SK-N-MC (cell line): ENCODE measurements at regions not wholly inside any gene's neighbourhood (a gene's known extent, or its start where the extent isn't known, plus 50 kb on each side); places are given as distances from the start of the nearest gene placed in this dataset.

ENCODE experiments used
- EZH2 ChIP-seq: fragments of 200-600 bp; sonication (generic); IDR thresholded peaks from one replicate; pipeline ENCODE4 v1.6.1; 2017; ENCODE audit warnings: antibody characterized with exemption
- POLR2AphosphoS5 ChIP-seq: IDR thresholded peaks from 2 replicates; pipeline ENCODE4 v1.6.1; 2012; ENCODE audit warnings: mild to moderate bottlenecking, low read depth, low read length, borderline replicate concordance

- no peak for TF ChIP-seq EZH2
- TF ChIP-seq POLR2AphosphoS5 = no peak
These were observed 92.7 kb upstream of the ETAA1 start for GRCh38 chr2:67304300-67304890.
